Stomach (tissue), 4 donors: ENCODE measurements at regions not wholly inside any gene's neighbourhood (a gene's known extent, or its start where the extent isn't known, plus 50 kb on each side); places are given as distances from the start of the nearest gene placed in this dataset.

Experiments
- CTCF ChIP-seq, 7 experiments: fragments of 450-650 bp in 4 of 7; fragments of 200-600 bp in 3 of 7; sonication (generic) in 3 of 7; IDR thresholded peaks; one replicate each; pipeline ENCODE4 v1.5.1; 2016 to 2019; ENCODE audit warnings: antibody characterized with exemption in 7 of 7, control low read depth in 2 of 7, mild to moderate bottlenecking in 1 of 7
- EP300 ChIP-seq: sonication (generic); formaldehyde crosslinking; IDR thresholded peaks from one replicate; pipeline ENCODE4 v1.6.1; 2017; ENCODE audit warnings: antibody characterized with exemption
- POLR2AphosphoS5 ChIP-seq, 3 donors: sonication (generic); formaldehyde crosslinking; IDR thresholded peaks; one replicate each; pipeline ENCODE4 v1.6.1; 2016; ENCODE audit warnings: antibody characterized with exemption in 3 of 3

- TF ChIP-seq CTCF (IDR thresholded peaks at IDR 0.05): no peak
- TF ChIP-seq EP300: no peak
- no peak for TF ChIP-seq POLR2AphosphoS5 (IDR thresholded peaks at IDR 0.05)
Observed at GRCh38 chr13:66216728-66217127, 1013.4 kb downstream of the PCDH9 start.
